CD4-positive, alpha-beta T cell (primary cell): ENCODE measurements at regions not wholly inside any gene's neighbourhood (a gene's known extent, or its start where the extent isn't known, plus 50 kb on each side); places are given as distances from the start of the nearest gene placed in this dataset.

Experiments
- ATAC-seq: fragments of 200-7000 bp; cut with Tn5 transposase; one replicate; pipeline ENCODE4 v1.10.0; 2022; ENCODE audit warnings: mild to moderate bottlenecking; ENCODE audit not compliant: poor library complexity
- CTCF ChIA-PET: fragments of 350-600 bp; sonication (Branson Sonifier 250); formaldehyde crosslinking; loops from one replicate; lab custom pipeline; 2021; ENCODE audit warnings: antibody characterized with exemption, inconsistent platforms; lab: Charles Lee
- POLR2A ChIA-PET: fragments of 350-600 bp; sonication (Branson Sonifier 250); formaldehyde crosslinking; loops from one replicate; lab custom pipeline; 2021; ENCODE audit warnings: antibody characterized with exemption, inconsistent platforms; lab: Charles Lee
- DNase-seq, 14 experiments: peaks; one replicate each; pipeline ENCODE4 v3.0.0-alpha.2; 2013 to 2020; ENCODE audit warnings: mixed read lengths in 2 of 14
- H3K27ac ChIP-seq, 2 donors: one replicate each; pipeline versions ENCODE4 v1.5.1 to v1.7.0; 2013; ENCODE audit warnings: low read length in 2 of 2, low read depth in 1 of 2, mild to moderate bottlenecking in 1 of 2
- H3K27me3 ChIP-seq, 2 experiments: 1 replicate in 1 of 2; 2 replicates in 1 of 2; pipeline versions ENCODE4 v1.6.1 to v1.7.0; 2013; ENCODE audit warnings: low read length in 2 of 2, control low read depth in 1 of 2, mild to moderate bottlenecking in 1 of 2, moderate library complexity in 1 of 2; ENCODE audit not compliant: insufficient read depth in 2 of 2, control insufficient read depth in 1 of 2
- H3K36me3 ChIP-seq: one replicate; pipeline ENCODE4 v1.6.1; 2013; ENCODE audit warnings: low read length, control low read depth; ENCODE audit not compliant: insufficient read depth
- H3K4me1 ChIP-seq: one replicate; pipeline ENCODE4 v1.6.1; 2013; ENCODE audit warnings: low read length, control low read depth; ENCODE audit not compliant: insufficient read depth
- H3K4me3 ChIP-seq: one replicate; pipeline ENCODE4 v1.5.1; 2013; ENCODE audit warnings: mild to moderate bottlenecking, low read length, moderate library complexity
- H3K9me3 ChIP-seq, 2 experiments: 1 replicate in 1 of 2; 2 replicates in 1 of 2; pipeline versions ENCODE4 v1.6.1 to v1.7.0; 2013; ENCODE audit warnings: low read length in 2 of 2, mild to moderate bottlenecking in 2 of 2, control low read depth in 1 of 2, moderate library complexity in 1 of 2; ENCODE audit not compliant: control insufficient read depth in 1 of 2, insufficient read depth in 1 of 2
- H3K27ac Mint-ChIP-seq: one replicate; pipeline ENCODE4 v1.8.0; 2020; ENCODE audit warnings: mixed read lengths
- H3K27me3 Mint-ChIP-seq: one replicate; pipeline ENCODE4 v1.8.0; 2021; ENCODE audit warnings: mixed read lengths
- H3K36me3 Mint-ChIP-seq: one replicate; pipeline ENCODE4 v1.8.0; 2021; ENCODE audit warnings: low read depth, mixed read lengths
- H3K4me1 Mint-ChIP-seq: one replicate; pipeline ENCODE4 v1.8.0; 2021; ENCODE audit warnings: low read depth, mixed read lengths
- H3K4me3 Mint-ChIP-seq: one replicate; pipeline ENCODE4 v1.8.0; 2020; ENCODE audit warnings: mild to moderate bottlenecking, mixed read lengths
- H3K9me3 Mint-ChIP-seq: one replicate; pipeline ENCODE4 v1.8.0; 2020; ENCODE audit warnings: mixed read lengths
- intact Hi-C, 2 experiments: fragments of 100-400 bp; cut with DNase I in 1 of 2; cut with micrococcal nuclease in 1 of 2; formaldehyde crosslinking; loops; one replicate each; pipeline versions ENCODE4 v1.15.1 to v1.9.0; 2023 to 2025; cut with DNase I, micrococcal nuclease
- TF ChIP-seq, protein P1 (sequence below): fragments of 200-600 bp; IDR thresholded peaks from one replicate; pipeline ENCODE4 v1.8.0; 2022; ENCODE audit warnings: antibody characterized with exemption, mild to moderate bottlenecking

DNA sequence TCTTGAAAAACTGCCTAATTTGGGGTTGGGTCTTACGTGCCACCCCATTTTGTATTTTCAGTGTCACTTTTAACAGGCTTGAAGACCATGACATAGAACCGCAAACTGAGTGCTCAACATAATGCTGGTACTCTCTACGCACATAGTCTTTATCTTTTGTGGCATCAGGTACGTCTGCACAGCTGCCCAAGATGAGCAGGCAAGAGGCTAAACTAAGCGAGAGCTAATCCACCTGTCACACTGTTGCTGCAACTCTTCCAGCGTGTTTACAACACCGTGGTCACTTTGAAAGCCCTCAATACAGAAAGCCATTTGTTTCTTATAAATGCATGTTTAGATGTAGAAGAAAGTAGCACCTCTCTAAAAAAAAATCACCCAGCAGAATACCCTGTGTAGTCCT is 270.0 kb upstream of the TCF4 start:
- no peak overlapping the region for H3K27ac ChIP-seq
- intact Hi-C loops: no loop called here
- H3K27me3 ChIP-seq: no peaks in the 10 kb centered on the region
- no peaks in the 10 kb centered on the region for H3K4me1 Mint-ChIP-seq
- CTCF ChIA-PET: no interaction called here
- H3K36me3 ChIP-seq: no peaks in the 10 kb centered on the region
- TF ChIP-seq, protein P1, sequence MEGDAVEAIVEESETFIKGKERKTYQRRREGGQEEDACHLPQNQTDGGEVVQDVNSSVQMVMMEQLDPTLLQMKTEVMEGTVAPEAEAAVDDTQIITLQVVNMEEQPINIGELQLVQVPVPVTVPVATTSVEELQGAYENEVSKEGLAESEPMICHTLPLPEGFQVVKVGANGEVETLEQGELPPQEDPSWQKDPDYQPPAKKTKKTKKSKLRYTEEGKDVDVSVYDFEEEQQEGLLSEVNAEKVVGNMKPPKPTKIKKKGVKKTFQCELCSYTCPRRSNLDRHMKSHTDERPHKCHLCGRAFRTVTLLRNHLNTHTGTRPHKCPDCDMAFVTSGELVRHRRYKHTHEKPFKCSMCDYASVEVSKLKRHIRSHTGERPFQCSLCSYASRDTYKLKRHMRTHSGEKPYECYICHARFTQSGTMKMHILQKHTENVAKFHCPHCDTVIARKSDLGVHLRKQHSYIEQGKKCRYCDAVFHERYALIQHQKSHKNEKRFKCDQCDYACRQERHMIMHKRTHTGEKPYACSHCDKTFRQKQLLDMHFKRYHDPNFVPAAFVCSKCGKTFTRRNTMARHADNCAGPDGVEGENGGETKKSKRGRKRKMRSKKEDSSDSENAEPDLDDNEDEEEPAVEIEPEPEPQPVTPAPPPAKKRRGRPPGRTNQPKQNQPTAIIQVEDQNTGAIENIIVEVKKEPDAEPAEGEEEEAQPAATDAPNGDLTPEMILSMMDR: no peak
- no peaks in the 10 kb centered on the region for H3K4me1 ChIP-seq
- no peak overlapping the region for H3K27ac Mint-ChIP-seq
- POLR2A ChIA-PET: interaction anchor here (0.5 kb wide), 1 partner anchor 155 kb away, joined by 3 read pairs; no protein-coding TSS in a partner anchor
- no peaks in the 10 kb centered on the region for H3K27me3 Mint-ChIP-seq
- H3K36me3 Mint-ChIP-seq: no peaks in the 10 kb centered on the region
- no peaks in the 10 kb centered on the region for H3K9me3 ChIP-seq
- H3K4me3 ChIP-seq: no peak overlapping the region
- ATAC-seq (no peak), DNase-seq (no peak)
- no peaks in the 10 kb centered on the region for H3K9me3 Mint-ChIP-seq
- no peak overlapping the region for H3K4me3 Mint-ChIP-seq

DNA sequence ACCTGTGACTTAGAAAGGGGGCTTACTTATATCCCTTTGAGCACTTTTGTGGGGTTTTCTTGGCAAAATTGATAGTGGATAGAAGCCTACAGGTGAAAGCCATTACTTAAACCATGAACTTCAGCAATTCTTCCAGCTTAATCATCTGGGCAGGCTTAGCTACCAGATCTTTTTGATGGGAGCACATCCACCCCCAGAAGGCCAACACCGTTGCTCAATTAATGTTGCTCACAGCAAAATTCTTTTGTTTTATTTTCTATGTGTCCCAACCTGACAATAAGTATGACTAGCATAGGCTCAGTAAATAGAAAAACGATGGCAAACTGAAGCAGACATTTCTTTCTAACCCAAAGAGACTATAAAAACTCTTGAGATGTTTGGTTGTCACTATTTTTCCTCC is 269.4 kb upstream of the TCF4 start:
- no peaks in the 10 kb centered on the region for H3K36me3 ChIP-seq
- TF ChIP-seq, protein P1: no peak

DNA sequence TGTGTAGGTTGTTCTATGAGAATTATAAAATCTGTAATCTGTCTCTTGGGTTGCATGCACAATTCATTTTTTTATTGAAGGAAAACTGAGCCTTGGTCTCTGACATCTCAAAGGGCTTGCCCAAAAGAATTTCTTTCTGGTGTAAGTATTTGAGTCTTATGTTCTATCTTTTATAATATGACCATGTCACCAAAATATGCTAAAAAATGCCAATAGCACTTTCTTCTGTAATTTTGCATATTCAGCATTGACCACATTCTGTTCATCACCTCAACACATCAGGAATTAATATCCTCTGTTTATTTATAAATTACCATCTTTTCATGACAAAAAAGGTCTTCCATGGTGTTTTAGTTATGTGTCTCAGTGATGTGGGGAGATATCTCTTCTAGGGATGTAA is 268.7 kb upstream of the TCF4 start:
- Mint-ChIP-seq H3K9me3 (no peaks in the 10 kb centered on the region), H3K27me3 (no peaks in the 10 kb centered on the region), H3K27ac (no peak overlapping the region), H3K36me3 (no peaks in the 10 kb centered on the region), H3K4me1 (no peaks in the 10 kb centered on the region), H3K4me3 (no peak overlapping the region)
- intact Hi-C loops: no loop called here
- ChIA-PET CTCF (no interaction called here), POLR2A (no interaction called here)
- no peak overlapping the region for H3K4me3 ChIP-seq
- no peaks in the 10 kb centered on the region for H3K4me1 ChIP-seq
- no peaks in the 10 kb centered on the region for H3K36me3 ChIP-seq
- H3K27me3 ChIP-seq: no peaks in the 10 kb centered on the region
- no peak for DNase-seq
- no peak overlapping the region for H3K27ac ChIP-seq
- H3K9me3 ChIP-seq: no peaks in the 10 kb centered on the region
- ATAC-seq: no peak
- TF ChIP-seq, protein P1: no peak

More for the DNA sequence above, 269.4 kb upstream of the TCF4 start:
- Mint-ChIP-seq H3K4me1 (no peaks in the 10 kb centered on the region), H3K4me3 (no peak overlapping the region), H3K27me3 (no peaks in the 10 kb centered on the region), H3K36me3 (no peaks in the 10 kb centered on the region), H3K9me3 (no peaks in the 10 kb centered on the region), H3K27ac (no peak overlapping the region)
- no peak overlapping the region for H3K4me3 ChIP-seq
- H3K4me1 ChIP-seq: no peaks in the 10 kb centered on the region
- no peak overlapping the region for H3K27ac ChIP-seq
- no peaks in the 10 kb centered on the region for H3K27me3 ChIP-seq
- ChIA-PET CTCF (no interaction called here), POLR2A (no interaction called here)
- ATAC-seq: no peak
- no peak for DNase-seq
- intact Hi-C loops: no loop called here
- H3K9me3 ChIP-seq: no peaks in the 10 kb centered on the region
